H1 (cell line): ENCODE measurements at regions not wholly inside any gene's neighbourhood (a gene's known extent, or its start where the extent isn't known, plus 50 kb on each side); places are given as distances from the start of the nearest gene placed in this dataset.

Experiments used
- EZH2 ChIP-seq: fragments of 200-600 bp; sonication (generic); IDR thresholded peaks from 2 replicates; pipeline ENCODE4 v1.7.1; 2012; ENCODE audit warnings: low read depth, mild to moderate bottlenecking, moderate library complexity, low read length, inconsistent platforms; ENCODE audit not compliant: severe bottlenecking
- TF ChIP-seq, protein P1 (sequence below): fragments of 300-600 bp; sonication (generic); IDR thresholded peaks from 2 replicates; pipeline ENCODE4 v1.7.1; 2012; ENCODE audit warnings: low read length, moderate library complexity, mild to moderate bottlenecking, inconsistent platforms; ENCODE audit not compliant: insufficient replicate concordance

DNA sequence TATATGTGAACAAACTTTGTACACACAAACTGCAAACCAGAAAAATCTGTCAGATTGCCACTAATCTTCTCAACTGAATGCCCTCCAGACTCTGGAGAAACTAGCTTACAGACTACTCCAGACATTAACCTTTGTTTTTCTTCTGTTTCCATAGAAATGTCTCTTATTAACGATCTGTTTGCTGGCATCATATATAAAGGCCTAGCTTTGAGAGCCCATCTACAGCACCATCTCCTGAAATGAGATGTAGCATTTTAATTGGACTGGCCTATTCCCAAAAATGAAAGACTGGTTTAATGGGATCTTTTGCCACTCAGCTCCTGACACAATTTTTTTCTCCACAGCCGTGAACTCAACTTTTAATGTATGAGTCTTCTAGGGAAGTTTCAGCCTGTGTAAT, 266.0 kb upstream of the IL1RAPL1 start (continued):
- TF ChIP-seq, protein P1, sequence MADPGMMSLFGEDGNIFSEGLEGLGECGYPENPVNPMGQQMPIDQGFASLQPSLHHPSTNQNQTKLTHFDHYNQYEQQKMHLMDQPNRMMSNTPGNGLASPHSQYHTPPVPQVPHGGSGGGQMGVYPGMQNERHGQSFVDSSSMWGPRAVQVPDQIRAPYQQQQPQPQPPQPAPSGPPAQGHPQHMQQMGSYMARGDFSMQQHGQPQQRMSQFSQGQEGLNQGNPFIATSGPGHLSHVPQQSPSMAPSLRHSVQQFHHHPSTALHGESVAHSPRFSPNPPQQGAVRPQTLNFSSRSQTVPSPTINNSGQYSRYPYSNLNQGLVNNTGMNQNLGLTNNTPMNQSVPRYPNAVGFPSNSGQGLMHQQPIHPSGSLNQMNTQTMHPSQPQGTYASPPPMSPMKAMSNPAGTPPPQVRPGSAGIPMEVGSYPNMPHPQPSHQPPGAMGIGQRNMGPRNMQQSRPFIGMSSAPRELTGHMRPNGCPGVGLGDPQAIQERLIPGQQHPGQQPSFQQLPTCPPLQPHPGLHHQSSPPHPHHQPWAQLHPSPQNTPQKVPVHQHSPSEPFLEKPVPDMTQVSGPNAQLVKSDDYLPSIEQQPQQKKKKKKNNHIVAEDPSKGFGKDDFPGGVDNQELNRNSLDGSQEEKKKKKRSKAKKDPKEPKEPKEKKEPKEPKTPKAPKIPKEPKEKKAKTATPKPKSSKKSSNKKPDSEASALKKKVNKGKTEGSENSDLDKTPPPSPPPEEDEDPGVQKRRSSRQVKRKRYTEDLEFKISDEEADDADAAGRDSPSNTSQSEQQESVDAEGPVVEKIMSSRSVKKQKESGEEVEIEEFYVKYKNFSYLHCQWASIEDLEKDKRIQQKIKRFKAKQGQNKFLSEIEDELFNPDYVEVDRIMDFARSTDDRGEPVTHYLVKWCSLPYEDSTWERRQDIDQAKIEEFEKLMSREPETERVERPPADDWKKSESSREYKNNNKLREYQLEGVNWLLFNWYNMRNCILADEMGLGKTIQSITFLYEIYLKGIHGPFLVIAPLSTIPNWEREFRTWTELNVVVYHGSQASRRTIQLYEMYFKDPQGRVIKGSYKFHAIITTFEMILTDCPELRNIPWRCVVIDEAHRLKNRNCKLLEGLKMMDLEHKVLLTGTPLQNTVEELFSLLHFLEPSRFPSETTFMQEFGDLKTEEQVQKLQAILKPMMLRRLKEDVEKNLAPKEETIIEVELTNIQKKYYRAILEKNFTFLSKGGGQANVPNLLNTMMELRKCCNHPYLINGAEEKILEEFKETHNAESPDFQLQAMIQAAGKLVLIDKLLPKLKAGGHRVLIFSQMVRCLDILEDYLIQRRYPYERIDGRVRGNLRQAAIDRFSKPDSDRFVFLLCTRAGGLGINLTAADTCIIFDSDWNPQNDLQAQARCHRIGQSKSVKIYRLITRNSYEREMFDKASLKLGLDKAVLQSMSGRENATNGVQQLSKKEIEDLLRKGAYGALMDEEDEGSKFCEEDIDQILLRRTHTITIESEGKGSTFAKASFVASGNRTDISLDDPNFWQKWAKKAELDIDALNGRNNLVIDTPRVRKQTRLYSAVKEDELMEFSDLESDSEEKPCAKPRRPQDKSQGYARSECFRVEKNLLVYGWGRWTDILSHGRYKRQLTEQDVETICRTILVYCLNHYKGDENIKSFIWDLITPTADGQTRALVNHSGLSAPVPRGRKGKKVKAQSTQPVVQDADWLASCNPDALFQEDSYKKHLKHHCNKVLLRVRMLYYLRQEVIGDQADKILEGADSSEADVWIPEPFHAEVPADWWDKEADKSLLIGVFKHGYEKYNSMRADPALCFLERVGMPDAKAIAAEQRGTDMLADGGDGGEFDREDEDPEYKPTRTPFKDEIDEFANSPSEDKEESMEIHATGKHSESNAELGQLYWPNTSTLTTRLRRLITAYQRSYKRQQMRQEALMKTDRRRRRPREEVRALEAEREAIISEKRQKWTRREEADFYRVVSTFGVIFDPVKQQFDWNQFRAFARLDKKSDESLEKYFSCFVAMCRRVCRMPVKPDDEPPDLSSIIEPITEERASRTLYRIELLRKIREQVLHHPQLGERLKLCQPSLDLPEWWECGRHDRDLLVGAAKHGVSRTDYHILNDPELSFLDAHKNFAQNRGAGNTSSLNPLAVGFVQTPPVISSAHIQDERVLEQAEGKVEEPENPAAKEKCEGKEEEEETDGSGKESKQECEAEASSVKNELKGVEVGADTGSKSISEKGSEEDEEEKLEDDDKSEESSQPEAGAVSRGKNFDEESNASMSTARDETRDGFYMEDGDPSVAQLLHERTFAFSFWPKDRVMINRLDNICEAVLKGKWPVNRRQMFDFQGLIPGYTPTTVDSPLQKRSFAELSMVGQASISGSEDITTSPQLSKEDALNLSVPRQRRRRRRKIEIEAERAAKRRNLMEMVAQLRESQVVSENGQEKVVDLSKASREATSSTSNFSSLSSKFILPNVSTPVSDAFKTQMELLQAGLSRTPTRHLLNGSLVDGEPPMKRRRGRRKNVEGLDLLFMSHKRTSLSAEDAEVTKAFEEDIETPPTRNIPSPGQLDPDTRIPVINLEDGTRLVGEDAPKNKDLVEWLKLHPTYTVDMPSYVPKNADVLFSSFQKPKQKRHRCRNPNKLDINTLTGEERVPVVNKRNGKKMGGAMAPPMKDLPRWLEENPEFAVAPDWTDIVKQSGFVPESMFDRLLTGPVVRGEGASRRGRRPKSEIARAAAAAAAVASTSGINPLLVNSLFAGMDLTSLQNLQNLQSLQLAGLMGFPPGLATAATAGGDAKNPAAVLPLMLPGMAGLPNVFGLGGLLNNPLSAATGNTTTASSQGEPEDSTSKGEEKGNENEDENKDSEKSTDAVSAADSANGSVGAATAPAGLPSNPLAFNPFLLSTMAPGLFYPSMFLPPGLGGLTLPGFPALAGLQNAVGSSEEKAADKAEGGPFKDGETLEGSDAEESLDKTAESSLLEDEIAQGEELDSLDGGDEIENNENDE: no peak
- TF ChIP-seq EZH2: no peak
